Neural cell (in vitro differentiated cells): ENCODE measurements at regions not wholly inside any gene's neighbourhood (a gene's known extent, or its start where the extent isn't known, plus 50 kb on each side); places are given as distances from the start of the nearest gene placed in this dataset.

ENCODE experiments used
- EP300 ChIP-seq: fragments of 450-650 bp; conservative IDR thresholded peaks from 2 replicates; pipeline ENCODE4 v1.6.1; 2014; ENCODE audit warnings: antibody characterized with exemption, mild to moderate bottlenecking, moderate library complexity; ENCODE audit not compliant: poor library complexity, severe bottlenecking
- EZH2 ChIP-seq: fragments of 200-600, 300-800 bp; shearing (Covaris generic), sonication (generic); IDR thresholded peaks from 2 replicates; pipeline ENCODE4 v1.6.1; 2014; ENCODE audit warnings: antibody characterized with exemption, low read length, borderline replicate concordance, mild to moderate bottlenecking; ENCODE audit not compliant: insufficient read depth, poor library complexity, severe bottlenecking
- MXI1 ChIP-seq: fragments of 450-650 bp; conservative IDR thresholded peaks from 2 replicates; pipeline ENCODE4 v1.6.1; 2014; ENCODE audit warnings: antibody characterized with exemption, mild to moderate bottlenecking; ENCODE audit not compliant: poor library complexity, severe bottlenecking
- POLR2AphosphoS5 ChIP-seq: IDR thresholded peaks from 2 replicates; pipeline ENCODE4 v1.6.1; 2012
- TF ChIP-seq, protein P1 (sequence below): fragments of 450-650 bp; IDR thresholded peaks from 2 replicates; pipeline ENCODE4 v1.5.1; 2014; ENCODE audit warnings: antibody characterized with exemption, mild to moderate bottlenecking, moderate library complexity; ENCODE audit not compliant: poor library complexity, severe bottlenecking
- TF ChIP-seq, protein P2 (sequence below): IDR thresholded peaks from 2 replicates; pipeline ENCODE4 v1.6.1; 2012; ENCODE audit warnings: borderline replicate concordance

DNA sequence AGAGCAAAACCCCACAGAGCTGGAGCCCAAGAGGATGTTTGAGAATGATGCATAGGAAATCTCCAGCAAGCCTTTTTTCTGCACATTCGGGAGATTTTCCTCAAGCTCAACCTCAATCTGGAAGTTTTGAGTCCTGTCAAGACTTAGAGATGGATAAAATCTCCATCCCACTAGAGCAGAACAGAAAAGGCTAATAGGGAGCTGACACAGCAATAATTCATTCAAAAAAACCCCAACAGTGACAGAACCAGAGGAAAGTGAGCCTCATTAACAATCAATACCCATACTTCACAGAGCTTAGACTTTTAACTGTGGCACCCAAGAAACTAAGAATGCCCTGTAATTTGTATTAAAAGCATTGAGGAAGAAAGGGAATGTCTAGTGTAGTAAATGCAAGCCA, 115.9 kb upstream of the BDNF start:
- TF ChIP-seq, protein P1, sequence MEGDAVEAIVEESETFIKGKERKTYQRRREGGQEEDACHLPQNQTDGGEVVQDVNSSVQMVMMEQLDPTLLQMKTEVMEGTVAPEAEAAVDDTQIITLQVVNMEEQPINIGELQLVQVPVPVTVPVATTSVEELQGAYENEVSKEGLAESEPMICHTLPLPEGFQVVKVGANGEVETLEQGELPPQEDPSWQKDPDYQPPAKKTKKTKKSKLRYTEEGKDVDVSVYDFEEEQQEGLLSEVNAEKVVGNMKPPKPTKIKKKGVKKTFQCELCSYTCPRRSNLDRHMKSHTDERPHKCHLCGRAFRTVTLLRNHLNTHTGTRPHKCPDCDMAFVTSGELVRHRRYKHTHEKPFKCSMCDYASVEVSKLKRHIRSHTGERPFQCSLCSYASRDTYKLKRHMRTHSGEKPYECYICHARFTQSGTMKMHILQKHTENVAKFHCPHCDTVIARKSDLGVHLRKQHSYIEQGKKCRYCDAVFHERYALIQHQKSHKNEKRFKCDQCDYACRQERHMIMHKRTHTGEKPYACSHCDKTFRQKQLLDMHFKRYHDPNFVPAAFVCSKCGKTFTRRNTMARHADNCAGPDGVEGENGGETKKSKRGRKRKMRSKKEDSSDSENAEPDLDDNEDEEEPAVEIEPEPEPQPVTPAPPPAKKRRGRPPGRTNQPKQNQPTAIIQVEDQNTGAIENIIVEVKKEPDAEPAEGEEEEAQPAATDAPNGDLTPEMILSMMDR: no peak
- no peak for TF ChIP-seq EZH2
- no peak for TF ChIP-seq EP300
- no peak for TF ChIP-seq POLR2AphosphoS5
- TF ChIP-seq, protein P2, sequence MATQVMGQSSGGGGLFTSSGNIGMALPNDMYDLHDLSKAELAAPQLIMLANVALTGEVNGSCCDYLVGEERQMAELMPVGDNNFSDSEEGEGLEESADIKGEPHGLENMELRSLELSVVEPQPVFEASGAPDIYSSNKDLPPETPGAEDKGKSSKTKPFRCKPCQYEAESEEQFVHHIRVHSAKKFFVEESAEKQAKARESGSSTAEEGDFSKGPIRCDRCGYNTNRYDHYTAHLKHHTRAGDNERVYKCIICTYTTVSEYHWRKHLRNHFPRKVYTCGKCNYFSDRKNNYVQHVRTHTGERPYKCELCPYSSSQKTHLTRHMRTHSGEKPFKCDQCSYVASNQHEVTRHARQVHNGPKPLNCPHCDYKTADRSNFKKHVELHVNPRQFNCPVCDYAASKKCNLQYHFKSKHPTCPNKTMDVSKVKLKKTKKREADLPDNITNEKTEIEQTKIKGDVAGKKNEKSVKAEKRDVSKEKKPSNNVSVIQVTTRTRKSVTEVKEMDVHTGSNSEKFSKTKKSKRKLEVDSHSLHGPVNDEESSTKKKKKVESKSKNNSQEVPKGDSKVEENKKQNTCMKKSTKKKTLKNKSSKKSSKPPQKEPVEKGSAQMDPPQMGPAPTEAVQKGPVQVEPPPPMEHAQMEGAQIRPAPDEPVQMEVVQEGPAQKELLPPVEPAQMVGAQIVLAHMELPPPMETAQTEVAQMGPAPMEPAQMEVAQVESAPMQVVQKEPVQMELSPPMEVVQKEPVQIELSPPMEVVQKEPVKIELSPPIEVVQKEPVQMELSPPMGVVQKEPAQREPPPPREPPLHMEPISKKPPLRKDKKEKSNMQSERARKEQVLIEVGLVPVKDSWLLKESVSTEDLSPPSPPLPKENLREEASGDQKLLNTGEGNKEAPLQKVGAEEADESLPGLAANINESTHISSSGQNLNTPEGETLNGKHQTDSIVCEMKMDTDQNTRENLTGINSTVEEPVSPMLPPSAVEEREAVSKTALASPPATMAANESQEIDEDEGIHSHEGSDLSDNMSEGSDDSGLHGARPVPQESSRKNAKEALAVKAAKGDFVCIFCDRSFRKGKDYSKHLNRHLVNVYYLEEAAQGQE: no peak
- no peak for TF ChIP-seq MXI1
